ENCODE measurements at regions not wholly inside any gene's neighbourhood (a gene's known extent, or its start where the extent isn't known, plus 50 kb on each side); places are given as distances from the start of the nearest gene placed in this dataset.
"Not testable (repeated sequence)": the region's sequence is repeated elsewhere in the genome, so short reads cannot be mapped to it uniquely, and the experiment has no call there.

DNA sequence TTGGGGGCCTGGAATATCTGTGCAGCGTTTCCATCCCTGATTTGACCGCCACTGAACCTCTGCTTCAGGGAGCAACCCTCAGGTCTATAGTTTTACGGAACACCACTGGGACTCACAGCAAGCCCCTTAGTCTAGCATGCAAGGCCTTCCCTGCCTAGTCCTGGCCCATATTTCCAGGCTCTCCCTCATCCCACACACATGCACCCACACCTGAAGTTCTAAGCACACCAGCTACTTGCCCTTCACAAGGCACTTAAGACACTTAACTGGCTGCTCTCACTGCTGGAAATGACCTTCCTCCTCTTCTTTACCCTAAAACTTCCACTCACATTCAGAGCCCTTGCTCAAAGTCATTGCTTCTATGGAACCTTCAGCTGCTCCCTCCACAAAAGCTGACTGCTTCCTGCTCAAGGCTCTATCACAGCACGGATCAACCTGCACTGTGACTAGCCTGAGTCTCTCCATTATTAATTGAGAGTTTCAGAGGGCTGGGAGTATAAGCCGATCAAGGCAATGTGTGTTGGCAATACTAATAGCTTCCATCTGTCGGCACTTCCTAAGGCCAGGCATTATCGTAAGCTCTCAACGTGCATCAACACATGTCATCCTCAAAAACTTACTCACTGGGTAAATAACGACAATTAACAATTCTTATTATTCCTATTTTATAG, 84.3 kb downstream of the RRAGC start:
- CTCF ChIA-PET, result no interaction called here
- Mint-ChIP-seq H3K4me3 (no peak overlapping the region), H3K36me3 (ENCODE audit: low read depth) (no peaks in the 10 kb centered on the region), H3K27me3 (ENCODE audit: low read depth) (peaks cover 5% of the 10 kb centered on the region), H3K9me3 (ENCODE audit: insufficient read depth) (no peaks in the 10 kb centered on the region), H3K4me1 (ENCODE audit: low read depth) (no peaks in the 10 kb centered on the region), H3K27ac (no peak overlapping the region)
- DNase-seq (no peak), ATAC-seq (no peak)
- POLR2A ChIA-PET, result no interaction called here

DNA sequence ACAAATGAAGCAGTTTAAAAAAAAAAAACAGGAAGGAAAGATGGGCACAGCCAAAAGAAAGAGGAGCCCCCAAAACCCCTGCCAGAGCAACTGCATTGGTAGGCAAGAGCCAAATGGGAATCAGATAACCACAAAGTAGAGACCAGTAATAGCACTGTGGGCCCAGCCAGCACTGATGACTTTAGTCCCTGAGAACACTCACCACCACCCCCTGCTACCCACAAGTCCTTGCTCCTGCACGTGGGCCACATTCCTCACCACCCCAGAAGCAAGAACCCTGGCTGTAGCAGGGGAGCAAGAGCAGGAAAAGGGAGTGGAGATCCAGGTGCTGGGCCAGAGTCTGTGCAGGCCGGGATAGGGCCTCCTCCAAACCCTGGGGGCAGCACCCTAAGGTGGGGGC, 86.1 kb downstream of the RRAGC start:
- ChIA-PET CTCF (no interaction called here), POLR2A (no interaction called here)
- Mint-ChIP-seq H3K9me3 (ENCODE audit: insufficient read depth) (no peaks in the 10 kb centered on the region), H3K4me1 (ENCODE audit: low read depth) (no peaks in the 10 kb centered on the region), H3K27me3 (ENCODE audit: low read depth) (peaks cover 5% of the 10 kb centered on the region), H3K36me3 (ENCODE audit: low read depth) (no peaks in the 10 kb centered on the region), H3K27ac (no peak overlapping the region), H3K4me3 (no peak overlapping the region)
- DNase-seq (no peak), ATAC-seq (no peak)

DNA sequence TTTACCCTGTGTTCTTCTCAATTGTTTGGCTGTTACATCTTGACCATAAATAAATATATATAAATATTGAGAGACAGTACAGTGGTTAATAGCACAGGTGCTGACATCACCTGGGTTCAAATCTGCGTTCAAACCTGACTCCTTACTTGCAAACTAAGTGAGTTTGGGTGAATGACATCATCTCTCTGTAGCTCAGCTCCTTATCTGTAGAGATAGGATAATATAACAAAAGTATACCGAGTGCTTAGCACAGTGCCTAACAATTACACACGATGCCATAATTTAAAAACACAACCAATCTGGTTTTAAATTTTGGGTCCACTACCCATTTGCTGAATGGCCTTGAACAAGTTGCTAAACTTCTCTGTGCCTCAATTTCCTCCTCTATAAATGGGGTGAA, 86.6 kb downstream of the RRAGC start:
- ATAC-seq (no peak), DNase-seq (no peak)
- Mint-ChIP-seq H3K27me3 (ENCODE audit: low read depth) (peaks cover 8% of the 10 kb centered on the region), H3K36me3 (ENCODE audit: low read depth) (no peaks in the 10 kb centered on the region), H3K4me3 (no peak overlapping the region), H3K27ac (no peak overlapping the region), H3K9me3 (ENCODE audit: insufficient read depth) (no peaks in the 10 kb centered on the region), H3K4me1 (ENCODE audit: low read depth) (no peaks in the 10 kb centered on the region)
- POLR2A ChIA-PET, result no interaction called here
- CTCF ChIA-PET, result no interaction called here

DNA sequence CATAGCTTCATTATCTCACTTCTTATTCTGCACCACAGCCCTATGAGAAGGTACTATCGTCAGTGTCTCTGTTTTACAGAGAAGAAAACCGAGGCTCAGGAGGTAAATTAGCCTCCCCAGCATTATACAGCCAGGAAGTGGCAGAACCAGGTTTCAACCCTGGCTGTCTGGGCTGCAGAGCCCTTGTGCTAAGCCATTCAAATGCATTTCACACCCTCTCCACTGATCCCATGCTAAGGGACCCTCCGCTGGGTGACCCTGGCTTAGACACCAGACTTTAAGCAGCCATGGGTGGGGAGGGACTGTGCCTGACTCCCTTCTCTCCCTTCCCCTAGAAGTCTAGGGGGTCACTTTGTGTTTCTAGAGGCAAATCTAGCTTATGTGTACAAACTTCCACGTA, 87.5 kb downstream of the RRAGC start:
- Mint-ChIP-seq H3K9me3 (ENCODE audit: insufficient read depth) (no peaks in the 10 kb centered on the region), H3K36me3 (ENCODE audit: low read depth) (no peaks in the 10 kb centered on the region), H3K4me1 (ENCODE audit: low read depth) (no peaks in the 10 kb centered on the region), H3K4me3 (no peak overlapping the region), H3K27ac (no peak overlapping the region), H3K27me3 (ENCODE audit: low read depth) (peaks cover 12% of the 10 kb centered on the region)
- ATAC-seq (no peak), DNase-seq (no peak)
- ChIA-PET CTCF (no interaction called here), POLR2A (no interaction called here)

DNA sequence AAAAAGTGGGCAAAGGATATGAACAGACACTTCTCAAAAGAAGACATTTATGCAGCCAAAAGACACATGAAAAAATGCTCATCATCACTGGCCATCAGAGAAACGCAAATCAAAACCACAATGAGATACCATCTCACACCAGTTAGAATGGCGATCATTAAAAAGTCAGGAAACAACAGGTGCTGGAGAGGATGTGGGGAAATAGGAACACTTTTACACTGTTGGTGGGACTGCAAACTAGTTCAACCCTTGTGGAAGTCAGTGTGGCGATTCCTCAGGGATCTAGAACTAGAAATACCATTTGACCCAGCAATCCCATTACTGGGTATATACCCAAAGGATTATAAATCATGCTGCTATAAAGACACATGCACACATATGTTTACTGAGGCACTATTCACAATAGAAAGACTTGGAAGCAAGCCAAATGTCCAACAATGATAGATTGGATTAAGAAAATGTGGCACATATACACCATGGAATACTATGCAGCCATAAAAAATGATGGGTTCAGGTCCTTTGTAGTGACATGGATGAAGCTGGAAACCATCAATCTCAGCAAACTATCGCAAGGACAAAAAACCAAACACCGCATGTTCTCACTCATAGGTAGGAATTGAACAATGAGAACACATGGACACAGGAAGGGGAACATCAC, 88.9 kb downstream of the RRAGC start:
- CTCF ChIA-PET; H3K4me3 Mint-ChIP-seq; H3K4me1 Mint-ChIP-seq (ENCODE audit: low read depth); POLR2A ChIA-PET; ATAC-seq; H3K36me3 Mint-ChIP-seq (ENCODE audit: low read depth); H3K27ac Mint-ChIP-seq; DNase-seq; H3K9me3 Mint-ChIP-seq (ENCODE audit: insufficient read depth): not testable (repeated sequence)
- peaks cover 13% of the 10 kb centered on the region for H3K27me3 Mint-ChIP-seq (ENCODE audit: low read depth)

DNA sequence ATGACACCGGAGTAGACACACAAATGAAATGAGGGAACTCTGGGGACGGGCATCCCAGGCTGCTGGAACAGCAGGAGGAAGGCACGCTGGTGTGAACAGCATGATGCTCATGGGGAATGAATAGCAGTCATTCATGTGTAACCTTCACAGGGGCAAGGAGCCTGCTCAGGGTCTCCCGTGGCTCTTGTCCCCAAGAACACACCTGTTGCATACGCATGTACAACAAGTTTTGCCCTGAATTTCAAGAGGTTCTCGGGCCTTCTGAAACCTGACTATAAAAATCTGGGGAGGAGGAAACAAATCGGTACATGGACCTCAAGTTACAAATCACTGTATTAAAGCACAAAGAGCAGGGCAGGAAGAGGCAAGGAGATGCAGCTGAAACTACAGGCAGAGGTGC, 93.4 kb downstream of the RRAGC start:
- H3K27ac Mint-ChIP-seq, result no peak overlapping the region
- no peaks in the 10 kb centered on the region for H3K9me3 Mint-ChIP-seq (ENCODE audit: insufficient read depth)
- no peak overlapping the region for H3K4me3 Mint-ChIP-seq
- peaks cover 16% of the 10 kb centered on the region for H3K27me3 Mint-ChIP-seq (ENCODE audit: low read depth)
- ChIA-PET CTCF (no interaction called here), POLR2A (no interaction called here)
- DNase-seq (no peak), ATAC-seq (no peak)
- H3K4me1 Mint-ChIP-seq (ENCODE audit: low read depth), result no peaks in the 10 kb centered on the region
- H3K36me3 Mint-ChIP-seq (ENCODE audit: low read depth), result no peaks in the 10 kb centered on the region

DNA sequence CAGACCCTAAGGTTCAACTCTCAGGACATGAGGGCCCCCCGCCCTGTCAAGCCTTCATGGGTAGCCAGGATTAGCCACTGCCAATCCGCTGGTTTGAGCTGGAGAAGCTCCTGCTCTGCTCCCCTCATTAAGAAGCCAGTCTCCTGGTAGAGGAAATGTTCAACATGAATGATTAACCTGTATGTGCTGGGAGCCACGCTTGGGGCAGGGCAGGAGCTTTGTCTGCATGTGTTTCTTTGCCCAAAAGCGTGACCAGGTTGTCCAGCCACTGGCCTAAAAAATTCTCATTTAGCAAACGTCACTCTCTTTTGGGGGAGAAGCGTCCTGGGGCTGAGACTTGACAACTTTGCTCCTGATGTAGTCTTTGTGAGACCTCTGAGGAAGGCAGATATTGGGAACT, 96.5 kb downstream of the RRAGC start:
- DNase-seq (no peak), ATAC-seq (no peak)
- POLR2A ChIA-PET, result no interaction called here
- Mint-ChIP-seq H3K9me3 (ENCODE audit: insufficient read depth) (no peaks in the 10 kb centered on the region), H3K4me3 (no peak overlapping the region), H3K27ac (no peak overlapping the region), H3K36me3 (ENCODE audit: low read depth) (no peaks in the 10 kb centered on the region), H3K27me3 (ENCODE audit: low read depth) (peaks cover 14% of the 10 kb centered on the region), H3K4me1 (ENCODE audit: low read depth) (no peaks in the 10 kb centered on the region)
- CTCF ChIA-PET, result no interaction called here

DNA sequence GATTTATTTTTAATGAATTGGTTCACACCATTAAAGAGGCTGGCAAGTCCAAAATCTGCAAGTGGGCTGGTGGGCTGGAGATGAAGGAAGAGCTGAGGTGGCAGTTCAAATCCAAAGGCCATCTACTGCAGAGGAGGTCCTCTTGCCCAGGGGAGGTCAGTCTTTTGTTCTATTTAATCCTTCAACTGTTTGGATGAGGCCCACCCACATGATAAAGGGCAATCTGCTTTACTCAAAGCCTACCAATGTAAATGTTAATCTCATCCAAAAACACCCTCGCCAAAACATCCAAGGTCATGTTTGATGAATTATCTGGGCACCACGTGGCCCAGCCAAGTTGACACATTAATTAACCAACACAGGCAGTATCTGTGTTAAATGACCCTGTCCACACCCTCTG, 99.0 kb downstream of the RRAGC start:
- Mint-ChIP-seq H3K9me3 (ENCODE audit: insufficient read depth) (no peaks in the 10 kb centered on the region), H3K27me3 (ENCODE audit: low read depth) (peaks cover 7% of the 10 kb centered on the region), H3K4me3 (no peak overlapping the region), H3K36me3 (ENCODE audit: low read depth) (no peaks in the 10 kb centered on the region), H3K4me1 (ENCODE audit: low read depth) (no peaks in the 10 kb centered on the region), H3K27ac (no peak overlapping the region)
- POLR2A ChIA-PET, result no interaction called here
- ATAC-seq (no peak), DNase-seq (no peak)
- CTCF ChIA-PET, result no interaction called here

DNA sequence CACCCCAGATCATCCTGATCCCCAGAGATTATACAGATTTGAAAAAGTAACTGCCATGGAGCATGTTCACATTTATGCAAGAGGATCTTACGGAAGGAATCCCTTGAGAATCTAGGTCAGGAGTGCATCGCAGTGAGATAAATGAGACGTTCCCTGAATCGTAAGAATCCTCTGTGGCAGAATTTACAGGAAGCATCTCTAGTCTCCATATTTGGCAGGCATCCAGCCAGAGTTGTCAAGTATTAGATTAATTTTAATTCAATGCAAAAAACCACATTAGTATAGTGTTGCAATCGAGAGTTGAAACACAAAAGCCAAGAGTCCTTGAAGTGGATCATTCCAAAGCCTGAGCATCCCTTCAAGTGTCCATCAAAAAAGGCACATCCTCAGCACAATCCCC, 100.8 kb downstream of the RRAGC start:
- Mint-ChIP-seq H3K4me3 (no peak overlapping the region), H3K9me3 (ENCODE audit: insufficient read depth) (no peaks in the 10 kb centered on the region), H3K36me3 (ENCODE audit: low read depth) (no peaks in the 10 kb centered on the region), H3K27me3 (ENCODE audit: low read depth) (peaks cover 3% of the 10 kb centered on the region), H3K4me1 (ENCODE audit: low read depth) (no peaks in the 10 kb centered on the region), H3K27ac (no peak overlapping the region)
- POLR2A ChIA-PET, result no interaction called here
- ATAC-seq (no peak), DNase-seq (no peak)
- CTCF ChIA-PET, result no interaction called here

DNA sequence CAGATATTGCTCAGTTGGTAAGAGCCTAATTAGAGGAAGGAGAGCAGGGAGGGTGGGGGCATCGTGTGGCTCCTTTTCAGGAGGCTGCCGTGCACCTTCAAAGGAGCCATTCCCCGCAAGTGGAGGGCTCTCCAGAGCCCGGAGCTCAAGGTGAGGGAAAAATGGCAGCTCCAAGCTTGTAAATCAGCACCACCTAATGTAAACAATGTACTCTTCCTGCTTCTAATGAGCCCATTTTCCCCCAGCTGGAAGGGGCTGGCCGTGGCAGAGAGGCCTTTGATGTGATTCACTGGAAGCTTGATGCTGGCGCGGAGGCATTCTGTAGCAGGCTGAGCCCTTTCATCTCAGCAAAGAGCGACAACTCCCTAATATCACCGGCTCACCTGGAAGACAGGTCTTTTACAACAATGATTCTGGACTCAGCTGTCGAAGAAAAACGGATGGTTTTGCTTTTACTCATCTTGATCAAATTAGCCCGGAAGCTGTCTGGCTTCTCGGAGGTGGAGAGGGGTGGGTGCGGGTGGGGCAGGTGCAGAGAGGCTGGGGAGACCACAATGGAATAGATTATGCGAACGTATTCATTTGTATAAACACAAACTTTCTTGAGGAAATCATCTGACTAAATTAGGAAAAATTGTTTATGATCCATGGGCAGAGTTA, 112.5 kb downstream of the RRAGC start:
- ChIA-PET CTCF (no interaction called here), POLR2A (no interaction called here)
- DNase-seq (no peak), ATAC-seq (no peak)
- no peaks in the 10 kb centered on the region for H3K27me3 Mint-ChIP-seq (ENCODE audit: low read depth)
- peak overlapping the region; percentile 10 for H3K27ac Mint-ChIP-seq
- no peak overlapping the region for H3K4me3 Mint-ChIP-seq
- H3K9me3 Mint-ChIP-seq (ENCODE audit: insufficient read depth), result no peaks in the 10 kb centered on the region
- peaks cover 7% of the 10 kb centered on the region for H3K4me1 Mint-ChIP-seq (ENCODE audit: low read depth)
- H3K36me3 Mint-ChIP-seq (ENCODE audit: low read depth), result no peaks in the 10 kb centered on the region

DNA sequence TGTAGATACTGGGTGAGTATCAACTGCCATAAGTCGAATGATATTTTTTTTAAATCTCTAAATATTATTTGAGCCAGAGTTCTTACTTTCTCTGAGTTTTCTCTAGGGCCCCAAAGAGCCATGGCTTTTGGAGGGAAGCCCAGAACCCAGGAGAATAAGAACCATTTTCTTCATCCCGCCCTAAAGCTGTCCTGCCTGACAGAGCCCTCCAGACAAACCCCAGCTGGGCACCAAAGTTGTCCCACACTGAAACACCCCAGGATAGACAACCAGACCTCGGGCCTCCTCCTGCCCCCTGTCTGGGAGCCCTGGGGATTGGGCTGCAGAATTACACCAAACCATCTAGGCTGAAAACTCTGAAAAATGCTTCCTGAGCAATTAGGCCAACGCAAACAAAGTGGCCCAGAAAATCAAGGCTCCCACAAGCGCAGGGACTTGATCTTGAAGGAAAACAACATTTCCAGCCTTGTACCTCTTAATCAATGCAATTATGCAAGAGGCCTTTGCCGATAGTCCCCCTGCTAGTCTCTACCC, 113.1 kb downstream of the RRAGC start:
- CTCF ChIA-PET, result no interaction called here
- POLR2A ChIA-PET, result no interaction called here
- Mint-ChIP-seq H3K27ac (no peak overlapping the region), H3K4me3 (no peak overlapping the region), H3K4me1 (ENCODE audit: low read depth) (peaks cover 7% of the 10 kb centered on the region), H3K36me3 (ENCODE audit: low read depth) (no peaks in the 10 kb centered on the region), H3K9me3 (ENCODE audit: insufficient read depth) (no peaks in the 10 kb centered on the region), H3K27me3 (ENCODE audit: low read depth) (no peaks in the 10 kb centered on the region)
- ATAC-seq (no peak), DNase-seq (no peak)

DNA sequence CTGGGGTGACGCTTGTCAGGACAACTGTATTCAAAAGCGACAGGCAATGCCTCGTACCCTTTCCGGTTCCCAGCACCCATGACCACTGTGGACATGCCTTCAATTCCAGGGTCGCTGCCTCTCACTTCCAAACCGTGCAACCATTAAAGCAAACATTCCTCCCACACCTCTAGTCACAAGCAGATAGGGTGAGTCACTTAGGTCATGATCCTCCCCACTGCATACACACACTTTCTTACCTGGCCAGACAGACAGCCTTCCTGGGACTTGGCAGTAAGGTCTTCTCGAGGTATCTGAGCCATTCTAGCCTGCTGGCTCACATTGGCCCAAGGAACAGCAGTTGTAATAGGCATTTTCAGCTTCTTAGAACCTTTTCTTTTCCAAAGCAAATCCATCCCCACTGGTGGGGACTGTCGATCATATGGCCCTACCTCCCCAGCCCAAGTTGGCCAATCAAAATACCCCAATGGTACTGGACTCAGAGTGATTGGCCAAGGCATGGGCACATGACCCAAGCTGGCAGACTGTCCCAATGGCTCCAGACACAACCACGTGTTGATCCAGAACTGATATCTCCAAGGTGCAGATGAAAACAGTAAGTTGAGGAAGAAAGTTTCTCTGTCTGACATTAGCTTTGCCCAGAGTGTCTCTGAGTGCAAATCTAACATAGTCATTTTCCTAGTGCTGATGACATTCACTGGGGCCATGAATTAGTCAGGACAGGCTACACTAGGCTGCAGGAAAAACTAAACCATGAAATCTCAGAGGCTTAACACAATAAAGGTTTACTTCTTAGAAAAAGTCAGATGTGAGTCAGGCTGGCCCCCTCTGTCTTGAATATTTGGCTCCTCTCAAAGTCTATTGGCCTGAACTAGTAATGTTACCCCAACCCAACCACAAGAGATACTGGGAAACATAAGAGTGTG, 113.8 kb downstream of the RRAGC start:
- DNase-seq (no peak), ATAC-seq (no peak)
- POLR2A ChIA-PET, result no interaction called here
- no peaks in the 10 kb centered on the region for H3K36me3 Mint-ChIP-seq (ENCODE audit: low read depth)
- no peaks in the 10 kb centered on the region for H3K9me3 Mint-ChIP-seq (ENCODE audit: insufficient read depth)
- CTCF ChIA-PET, result no interaction called here
- H3K4me3 Mint-ChIP-seq, result no peak overlapping the region
- no peak overlapping the region for H3K27ac Mint-ChIP-seq
- H3K4me1 Mint-ChIP-seq (ENCODE audit: low read depth), result peaks cover 7% of the 10 kb centered on the region
- H3K27me3 Mint-ChIP-seq (ENCODE audit: low read depth), result no peaks in the 10 kb centered on the region
